PC-3 (cell line): ENCODE measurements at regions not wholly inside any gene's neighbourhood (a gene's known extent, or its start where the extent isn't known, plus 50 kb on each side); places are given as distances from the start of the nearest gene placed in this dataset.
A peak's percentile ranks its signal among the peaks of the same experiment; 100 is the strongest.

Experiments
- ATAC-seq: fragments of 200-7000 bp; cut with Tn5 transposase; 2 replicates; pipeline ENCODE4 v1.9.1; 2020; ENCODE audit warnings: mild to moderate bottlenecking, moderate library complexity
- BruUV-seq: library from RNA; stranded (reverse); fragments of 400-500 nt; replicated peaks from 2 replicates; lab custom pipeline; 2021; lab: Mats Ljungman, UMichigan
- CTCF ChIA-PET: fragments of 300-600 bp; sonication (Branson Sonifier 250); formaldehyde crosslinking; loops from one replicate; lab custom pipeline; 2022; ENCODE audit warnings: antibody characterized with exemption; lab: Charles Lee
- POLR2A ChIA-PET: fragments of 300-600 bp; sonication (Branson Sonifier 250); formaldehyde crosslinking; loops from one replicate; lab custom pipeline; 2022; ENCODE audit warnings: antibody characterized with exemption; ENCODE audit not compliant: unreplicated experiment; lab: Charles Lee
- DNase-seq: peaks from one replicate; pipeline ENCODE4 v3.0.0-alpha.2; 2015
- H2AFZ ChIP-seq: fragments of 300-600 bp; sonication (generic); 2 replicates; pipeline ENCODE4 v1.6.0; 2016; ENCODE audit warnings: antibody characterized with exemption, low read length
- H3F3A ChIP-seq: fragments of 300-600 bp; sonication (generic); one replicate; pipeline ENCODE4 v1.6.0; 2017; ENCODE audit warnings: antibody characterized with exemption, low read length, control low read depth, mild to moderate bottlenecking; ENCODE audit not compliant: unreplicated experiment
- H3K27ac ChIP-seq: fragments of 300-600 bp; sonication (generic); 2 replicates; pipeline ENCODE4 v1.5.1; 2016; ENCODE audit warnings: mild to moderate bottlenecking, low read length
- H3K27me3 ChIP-seq: fragments of 300-600 bp; sonication (generic); 2 replicates; pipeline ENCODE4 v1.6.1; 2016; ENCODE audit warnings: low read length, mixed read lengths
- H3K36me3 ChIP-seq: fragments of 300-600 bp; sonication (generic); 2 replicates; pipeline ENCODE4 v1.6.1; 2016; ENCODE audit warnings: low read depth, mixed run types, low read length, mixed read lengths
- H3K4me1 ChIP-seq: fragments of 300-600 bp; sonication (generic); 2 replicates; pipeline ENCODE4 v1.5.1; 2016; ENCODE audit warnings: low read length; ENCODE audit not compliant: insufficient read depth
- H3K4me2 ChIP-seq: fragments of 300-600 bp; sonication (generic); 2 replicates; pipeline ENCODE4 v1.6.0; 2016; ENCODE audit warnings: low read length
- H3K4me3 ChIP-seq: fragments of 300-600 bp; sonication (generic); 2 replicates; pipeline ENCODE4 v1.5.1; 2016; ENCODE audit warnings: mild to moderate bottlenecking, low read length, mixed read lengths
- H3K79me2 ChIP-seq: fragments of 300-600 bp; sonication (generic); 2 replicates; pipeline ENCODE4 v1.6.1; 2017; ENCODE audit warnings: low read length, mixed read lengths
- H3K9ac ChIP-seq: fragments of 300-600 bp; sonication (generic); 2 replicates; pipeline ENCODE4 v1.6.0; 2016; ENCODE audit warnings: mild to moderate bottlenecking, low read length
- H3K9me2 ChIP-seq: fragments of 300-600 bp; sonication (generic); replicated peaks from 2 replicates; pipeline ENCODE4 v1.6.1; 2016; ENCODE audit warnings: mixed run types, low read length, mixed read lengths
- H3K9me3 ChIP-seq: fragments of 300-600 bp; sonication (generic); 2 replicates; pipeline ENCODE4 v1.6.1; 2016; ENCODE audit warnings: low read length, mixed read lengths
- H4K20me1 ChIP-seq: fragments of 300-600 bp; sonication (generic); 2 replicates; pipeline ENCODE4 v1.6.1; 2016; ENCODE audit warnings: low read length, mixed read lengths
- CTCF ChIP-seq: fragments of 300-600 bp; sonication (generic); conservative IDR thresholded peaks from 2 replicates; pipeline ENCODE4 v1.5.1; 2017; ENCODE audit warnings: antibody characterized with exemption, low read depth, mild to moderate bottlenecking, low read length
- EZH2 ChIP-seq: fragments of 300-600 bp; sonication (generic); IDR thresholded peaks from one replicate; pipeline ENCODE4 v1.6.1; 2017; ENCODE audit warnings: antibody characterized with exemption, mild to moderate bottlenecking, low read length; ENCODE audit not compliant: unreplicated experiment
- EZH2phosphoT487 ChIP-seq: fragments of 300-600 bp; sonication (generic); IDR thresholded peaks from 2 replicates; pipeline ENCODE4 v1.6.1; 2018; ENCODE audit warnings: mild to moderate bottlenecking, antibody characterized with exemption, low read length, borderline replicate concordance
- intact Hi-C: fragments of 100-400 bp; cut with micrococcal nuclease; formaldehyde crosslinking; loops from 2 replicates; pipeline ENCODE4 v1.9.0; 2023

- Histone ChIP-seq H4K20me1 (no peaks in the 10 kb centered on the region), H3K36me3 (no peaks in the 10 kb centered on the region), H3K4me3 (no peak overlapping the region), H3F3A (no peaks in the 10 kb centered on the region), H3K4me2 (no peak overlapping the region), H3K79me2 (no peaks in the 10 kb centered on the region), H3K9me2 (no peaks in the 10 kb centered on the region), H3K9ac (no peak overlapping the region), H3K9me3 (no peaks in the 10 kb centered on the region), H3K4me1 (no peaks in the 10 kb centered on the region), H3K27ac (no peak overlapping the region), H3K27me3 (no peaks in the 10 kb centered on the region), H2AFZ (no peak overlapping the region)
- ChIA-PET POLR2A (no interaction called here), CTCF (no interaction called here)
- no peak for DNase-seq
- BruUV-seq, result no TSS peak
- intact Hi-C loops, result loop anchor here (10.0 kb wide), 1 partner anchor 175 kb away; no protein-coding TSS in a partner anchor
- no peak for ATAC-seq
- TF ChIP-seq CTCF, result no peak
- no peak for TF ChIP-seq EZH2phosphoT487
- TF ChIP-seq EZH2, result no peak
Observed at GRCh38 chr13:94959626-94960025, 247.3 kb upstream of the SOX21 start.

- no peak for TF ChIP-seq EZH2
- no peak for TF ChIP-seq EZH2phosphoT487
- no peak for TF ChIP-seq CTCF
- Histone ChIP-seq H4K20me1 (no peaks in the 10 kb centered on the region), H3K27ac (no peak overlapping the region), H3K9ac (no peak overlapping the region), H3K36me3 (no peaks in the 10 kb centered on the region), H3F3A (no peaks in the 10 kb centered on the region), H3K27me3 (no peaks in the 10 kb centered on the region), H2AFZ (no peak overlapping the region), H3K4me1 (no peaks in the 10 kb centered on the region), H3K9me3 (no peaks in the 10 kb centered on the region), H3K4me3 (no peak overlapping the region), H3K4me2 (no peak overlapping the region), H3K9me2 (no peaks in the 10 kb centered on the region), H3K79me2 (no peaks in the 10 kb centered on the region)
- DNase-seq (no peak), ATAC-seq (peak; percentile 50)
- intact Hi-C loops, result loop anchor here (10.0 kb wide), 1 partner anchor 172 kb away; no protein-coding TSS in a partner anchor
- BruUV-seq, result no TSS peak
- POLR2A ChIA-PET, result no interaction called here
- CTCF ChIA-PET, result no interaction called here
Observed at GRCh38 chr13:94956417-94957110, 244.2 kb upstream of the SOX21 start.

- Histone ChIP-seq H3K27me3 (no peaks in the 10 kb centered on the region), H3K36me3 (no peaks in the 10 kb centered on the region), H3K4me3 (no peak overlapping the region), H3K9ac (no peak overlapping the region), H3K4me2 (no peak overlapping the region), H4K20me1 (no peaks in the 10 kb centered on the region), H3K79me2 (no peaks in the 10 kb centered on the region), H3K4me1 (no peaks in the 10 kb centered on the region), H3K9me2 (no peaks in the 10 kb centered on the region), H3K27ac (no peak overlapping the region), H3K9me3 (no peaks in the 10 kb centered on the region), H3F3A (no peaks in the 10 kb centered on the region), H2AFZ (no peak overlapping the region)
- ChIA-PET CTCF (no interaction called here), POLR2A (no interaction called here)
- DNase-seq, result no peak
- TF ChIP-seq EZH2phosphoT487, result no peak
- no peak for TF ChIP-seq EZH2
- no peak for TF ChIP-seq CTCF
- no TSS peak for BruUV-seq
- intact Hi-C loops, result loop anchor here (10.0 kb wide), 1 partner anchor 168 kb away; no protein-coding TSS in a partner anchor
- no peak for ATAC-seq
Observed at GRCh38 chr13:94952787-94953186, 240.4 kb upstream of the SOX21 start.
